CD4-positive, alpha-beta T cell treated with Interleukin-6 at 100 ng/mL for 8 hours (primary cell): ENCODE measurements at regions not wholly inside any gene's neighbourhood (a gene's known extent, or its start where the extent isn't known, plus 50 kb on each side); places are given as distances from the start of the nearest gene placed in this dataset.
"Not testable (repeated sequence)": the region's sequence is repeated elsewhere in the genome, so short reads cannot be mapped to it uniquely, and the experiment has no call there.

Source experiments
- DNase-seq: peaks from one replicate; pipeline ENCODE4 v3.0.0-alpha.2; 2020; ENCODE audit warnings: mixed read lengths, low spot score

DNA sequence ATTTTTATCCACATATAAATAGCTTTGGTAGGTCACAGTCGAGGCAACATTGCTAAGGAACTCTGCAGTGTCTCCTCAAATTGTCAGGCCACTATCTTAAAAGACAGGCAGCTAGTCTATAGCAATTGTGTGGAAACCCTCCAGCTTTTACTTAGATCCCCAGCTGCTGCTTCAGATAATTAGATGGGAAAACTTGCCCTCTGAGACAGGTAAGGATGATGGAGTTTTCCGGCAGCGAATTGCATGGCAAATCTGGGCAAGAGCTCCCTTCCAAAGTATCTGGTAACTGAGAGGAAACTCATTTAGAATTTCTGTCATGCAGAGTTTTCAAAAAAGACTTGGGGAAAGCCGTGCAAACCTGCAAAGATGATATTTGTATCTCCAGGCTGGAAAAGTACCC, 886.2 kb downstream of the UQCRFS1 start:
- no peak for DNase-seq

GRCh38 chr19:28324275-28325060, 888.5 kb downstream of the UQCRFS1 start:
- DNase-seq, result no peak

DNA sequence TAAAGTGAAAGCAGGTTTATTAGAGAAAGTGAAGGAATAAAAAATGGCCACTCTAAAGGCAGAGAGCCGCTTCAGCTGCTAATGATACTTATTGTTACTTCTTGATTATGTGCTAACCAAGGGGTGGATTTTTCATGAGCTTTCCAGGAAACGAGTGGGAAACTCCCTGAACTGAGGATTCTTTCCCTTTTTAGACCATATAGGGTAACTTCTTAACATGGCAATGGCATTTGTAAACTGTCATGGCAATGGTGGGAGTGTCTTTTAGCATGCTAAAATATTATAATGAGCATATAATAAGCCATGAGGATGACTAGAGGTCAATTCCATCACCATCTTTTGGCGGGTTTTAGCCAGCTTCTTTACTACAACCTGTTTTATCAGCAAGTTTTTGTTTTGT, 890.0 kb downstream of the UQCRFS1 start:
- DNase-seq, result no peak

GRCh38 chr19:28322491-28322890, 890.5 kb downstream of the UQCRFS1 start:
- DNase-seq, result no peak

- no peak for DNase-seq
Measured at GRCh38 chr19:28319918-28320317, 893.0 kb downstream of the UQCRFS1 start.

GRCh38 chr19:28319227-28319626, 893.7 kb downstream of the UQCRFS1 start:
- DNase-seq, result no peak

GRCh38 chr19:28318469-28319179, 894.3 kb downstream of the UQCRFS1 start:
- DNase-seq, result no peak

GRCh38 chr19:28316464-28316863, 896.5 kb downstream of the UQCRFS1 start:
- DNase-seq, result no peak

GRCh38 chr19:28314756-28315155, 898.2 kb downstream of the UQCRFS1 start:
- DNase-seq, result no peak

DNA sequence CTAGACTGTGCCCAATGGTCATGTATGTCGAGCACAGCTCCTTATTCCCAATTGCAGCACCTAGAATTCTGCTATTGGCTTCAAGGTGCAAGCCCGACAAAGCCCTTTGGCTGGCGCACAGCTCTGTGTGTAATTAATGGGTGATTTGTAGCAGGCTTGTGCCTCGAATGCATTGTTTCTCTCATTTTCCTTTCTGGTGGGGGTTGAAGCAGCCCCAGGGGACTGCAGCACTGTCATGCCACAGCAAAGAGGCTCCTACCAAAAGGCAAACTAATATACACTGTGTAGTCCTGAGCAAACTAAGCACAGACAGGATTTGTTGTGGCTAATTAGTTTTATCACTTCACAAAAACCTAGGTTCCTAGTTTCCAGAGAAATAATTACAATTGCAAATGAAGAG, 898.7 kb downstream of the UQCRFS1 start:
- no peak for DNase-seq

GRCh38 chr19:28313633-28314032, 899.3 kb downstream of the UQCRFS1 start:
- DNase-seq, result no peak

DNA sequence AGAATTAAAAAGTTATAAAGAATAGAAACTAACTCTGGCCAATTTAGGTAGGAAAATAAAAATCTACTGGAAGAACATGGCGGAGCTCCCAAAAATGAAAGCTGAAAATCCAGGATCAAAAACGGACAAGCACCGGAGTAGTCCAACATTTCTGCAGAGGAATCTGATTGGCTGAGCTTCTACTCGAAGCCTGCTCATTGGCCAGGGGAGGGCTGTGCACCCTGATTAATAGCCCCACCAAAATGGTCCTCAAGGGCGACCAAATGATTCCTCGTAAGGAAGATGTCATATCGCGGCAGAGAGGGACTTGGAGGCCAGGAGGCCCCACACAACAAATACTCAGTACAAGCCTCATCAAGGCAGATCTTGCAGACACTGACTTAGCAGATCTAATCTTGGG, 900.7 kb downstream of the UQCRFS1 start:
- no peak for DNase-seq

DNA sequence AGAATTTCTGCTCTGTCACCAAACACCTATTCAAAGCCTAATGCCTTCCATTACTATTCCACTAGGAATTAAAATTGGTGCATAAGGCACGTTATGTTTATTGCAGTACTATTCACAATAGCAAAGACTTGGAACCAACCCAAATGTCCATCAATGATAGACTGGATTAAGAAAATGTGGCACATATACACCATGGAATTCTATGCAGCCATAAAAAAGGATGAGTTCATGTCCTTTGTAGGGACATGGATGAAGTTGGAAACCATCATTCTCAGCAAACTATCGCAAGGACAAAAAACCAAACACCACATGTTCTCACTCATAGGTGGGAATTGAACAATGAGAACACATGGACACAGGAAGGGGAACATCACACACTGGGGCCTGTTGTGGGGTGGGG, 902.1 kb downstream of the UQCRFS1 start:
- not testable (repeated sequence) for DNase-seq

DNA sequence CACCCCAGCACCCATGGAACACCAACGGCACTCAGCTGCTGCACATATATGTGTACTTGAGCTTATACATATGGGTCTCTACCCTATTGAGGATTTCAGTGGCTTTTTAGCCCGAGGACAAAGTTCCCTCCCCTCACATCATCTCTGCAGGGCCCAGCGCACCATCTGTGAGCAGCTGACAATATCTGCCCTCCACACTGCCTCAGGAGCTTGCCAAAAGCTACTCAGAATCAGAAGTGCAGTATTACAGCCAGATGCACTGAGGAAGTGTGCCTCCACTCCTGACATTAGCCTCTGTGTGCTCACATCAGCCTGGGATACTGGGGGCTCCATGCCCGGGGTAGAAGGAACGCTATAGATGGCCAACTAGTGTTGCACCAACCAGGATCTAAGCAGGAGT, 903.9 kb downstream of the UQCRFS1 start:
- no peak for DNase-seq

- no peak for DNase-seq
Measured at GRCh38 chr19:28307963-28308362, 905.0 kb downstream of the UQCRFS1 start.

DNA sequence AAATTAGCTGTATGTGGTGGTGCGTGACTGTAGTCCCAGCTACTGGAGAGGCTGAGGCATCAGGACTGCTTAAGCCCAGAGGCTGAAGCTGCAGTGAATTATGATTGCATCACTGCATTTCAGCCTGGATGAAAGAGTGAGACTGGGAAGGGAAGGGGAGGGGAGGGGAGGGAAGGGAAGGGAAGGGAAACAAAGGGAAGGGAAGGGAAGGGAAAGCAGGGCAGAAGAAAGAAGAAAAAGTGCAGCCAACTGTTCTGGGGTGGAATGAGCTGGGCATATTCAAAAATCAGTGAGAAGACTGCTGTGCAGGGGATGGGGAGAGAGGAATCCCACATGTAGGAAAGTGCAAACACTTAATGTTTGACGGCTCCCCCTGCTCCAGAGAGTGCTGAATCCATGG, 905.5 kb downstream of the UQCRFS1 start:
- no peak for DNase-seq

DNA sequence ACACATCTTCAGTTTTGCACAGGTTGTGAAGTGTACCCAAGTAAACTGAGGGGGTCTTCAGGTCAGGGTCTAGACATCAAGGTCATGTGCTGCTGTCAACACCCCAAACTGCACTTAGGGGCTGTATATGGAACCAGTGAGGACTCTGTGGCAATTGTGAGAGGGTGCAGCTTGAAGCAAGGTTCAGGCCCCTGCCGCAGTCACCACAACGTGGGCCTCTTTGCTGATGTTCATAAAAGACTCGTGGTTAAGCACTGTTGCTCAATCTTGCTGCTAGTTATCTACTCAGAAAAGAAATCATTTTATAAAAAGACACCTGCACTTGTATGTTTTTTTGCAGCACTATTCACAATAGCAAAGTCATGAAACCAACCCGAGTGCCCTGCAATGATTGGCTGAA, 907.4 kb downstream of the UQCRFS1 start:
- DNase-seq, result no peak

GRCh38 chr19:28303502-28303901, 909.4 kb downstream of the UQCRFS1 start:
- DNase-seq, result no peak

- DNase-seq, result no peak
Measured at GRCh38 chr19:28301961-28302360, 911.0 kb downstream of the UQCRFS1 start.

DNA sequence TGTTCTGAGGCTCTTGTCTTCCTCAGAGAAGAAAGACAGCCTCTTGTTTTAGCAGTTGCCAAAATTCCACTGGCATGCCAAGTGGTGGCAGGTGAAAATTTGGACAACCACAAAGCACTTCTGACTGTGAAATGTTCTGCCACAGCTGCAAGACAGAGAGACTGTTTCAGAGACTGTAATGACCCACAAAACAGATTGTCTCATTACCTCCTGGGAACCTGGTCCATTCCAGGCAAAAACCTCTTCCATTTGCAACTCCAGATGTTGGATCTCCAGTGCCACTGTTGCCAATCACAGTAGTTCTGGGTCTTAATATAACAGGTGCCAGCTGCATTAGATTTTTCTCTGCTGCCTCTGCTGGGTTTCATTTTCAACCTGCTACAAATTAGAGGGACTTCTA, 911.5 kb downstream of the UQCRFS1 start:
- DNase-seq, result no peak

DNA sequence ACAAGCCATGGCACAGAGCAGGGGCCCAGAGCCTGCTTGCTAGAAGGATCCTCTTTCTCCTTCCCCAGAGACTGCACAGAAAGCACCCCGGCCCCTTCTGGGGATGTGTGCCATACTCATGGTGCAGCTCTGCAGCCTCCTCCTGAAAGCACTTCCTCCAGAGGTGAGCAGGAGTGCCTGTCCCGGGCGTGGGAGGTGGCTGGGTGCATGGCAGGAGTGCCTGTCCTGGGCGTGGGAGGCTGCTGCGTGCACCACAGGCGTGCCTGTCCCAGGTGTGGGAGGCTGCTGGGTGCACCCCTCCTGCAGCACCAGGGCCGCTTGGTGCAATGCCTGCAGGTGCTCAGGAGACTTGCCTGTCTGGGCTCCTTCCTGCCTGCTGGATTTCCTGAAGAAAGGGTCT, 913.3 kb downstream of the UQCRFS1 start:
- no peak for DNase-seq

- no peak for DNase-seq
Measured at GRCh38 chr19:28297586-28298157, 915.3 kb downstream of the UQCRFS1 start.

DNA sequence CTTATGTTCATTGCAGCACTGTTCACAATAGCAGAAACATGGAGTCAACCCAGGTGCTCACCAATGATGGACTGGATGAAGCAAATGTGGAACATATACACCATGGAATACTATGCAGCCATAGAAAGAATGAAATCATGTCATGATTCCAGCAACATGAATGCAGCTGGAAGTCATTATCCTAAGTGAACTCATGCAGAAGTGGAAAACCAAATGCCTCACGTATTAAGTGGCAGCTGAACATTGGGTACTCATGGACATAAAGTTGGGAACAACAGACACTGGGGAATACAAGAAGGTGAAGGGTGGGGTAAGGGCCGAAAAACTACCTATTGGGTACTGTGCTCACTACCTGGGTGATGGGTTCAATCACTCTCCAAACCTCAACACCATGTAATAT, 915.9 kb downstream of the UQCRFS1 start:
- DNase-seq, result no peak
